Natural killer cell (primary cell): ENCODE measurements at regions not wholly inside any gene's neighbourhood (a gene's known extent, or its start where the extent isn't known, plus 50 kb on each side); places are given as distances from the start of the nearest gene placed in this dataset.

Source experiments
- ATAC-seq, 3 donors: fragments of 150-1000 bp in 2 of 3; fragments of 200-7000 bp in 1 of 3; cut with Tn5 transposase; 1 replicate in 1 of 3; 2 replicates in 2 of 3; pipeline ENCODE4 v1.10.0; 2021; ENCODE audit warnings: mild to moderate bottlenecking in 2 of 3, moderate library complexity in 2 of 3
- DNase-seq, 2 donors: peaks; one replicate each; pipeline versions ENCODE4 v3.0.0 to v3.0.0-alpha.2; 2013 to 2021; ENCODE audit warnings: mixed read lengths in 1 of 2
- H3K27ac ChIP-seq: one replicate; pipeline ENCODE4 v1.5.1; 2013; ENCODE audit warnings: mild to moderate bottlenecking, low read length
- H3K27me3 ChIP-seq: one replicate; pipeline ENCODE4 v1.6.1; 2013; ENCODE audit warnings: low read length; ENCODE audit not compliant: control insufficient read depth, insufficient read depth
- H3K36me3 ChIP-seq: one replicate; pipeline ENCODE4 v1.6.1; 2013; ENCODE audit warnings: low read length; ENCODE audit not compliant: control insufficient read depth, insufficient read depth
- H3K4me1 ChIP-seq: one replicate; pipeline ENCODE4 v1.6.1; 2013; ENCODE audit warnings: low read length; ENCODE audit not compliant: control insufficient read depth, insufficient read depth
- H3K4me3 ChIP-seq: one replicate; pipeline ENCODE4 v1.5.1; 2013; ENCODE audit warnings: low read length
- H3K9me3 ChIP-seq: one replicate; pipeline ENCODE4 v1.6.1; 2013; ENCODE audit warnings: low read length; ENCODE audit not compliant: control insufficient read depth, insufficient read depth
- H3K27ac Mint-ChIP-seq, 2 donors: one replicate each; pipeline ENCODE4 v1.8.0; 2022; ENCODE audit warnings: mild to moderate bottlenecking in 2 of 2, mixed read lengths in 2 of 2, moderate library complexity in 1 of 2
- H3K27me3 Mint-ChIP-seq, 2 donors: one replicate each; pipeline ENCODE4 v1.8.0; 2022; ENCODE audit warnings: low read depth in 2 of 2, mixed read lengths in 2 of 2
- H3K36me3 Mint-ChIP-seq: one replicate; pipeline ENCODE4 v1.8.0; 2022; ENCODE audit warnings: mixed read lengths
- H3K4me1 Mint-ChIP-seq, 2 donors: one replicate each; pipeline ENCODE4 v1.8.0; 2022; ENCODE audit warnings: mixed read lengths in 2 of 2
- H3K4me3 Mint-ChIP-seq: one replicate; pipeline ENCODE4 v1.8.0; 2022; ENCODE audit warnings: mild to moderate bottlenecking, moderate library complexity, mixed read lengths
- H3K9me3 Mint-ChIP-seq, 2 donors: one replicate each; pipeline ENCODE4 v1.8.0; 2022; ENCODE audit warnings: mixed read lengths in 2 of 2
- WGBS: methylation state at CpG from one replicate; pipeline ENCODE4 v1.1.7; 2013; ENCODE audit warnings: missing lambda C conversion rate; ENCODE audit not compliant: insufficient coverage; 5-methylcytosine and 5-hydroxymethylcytosine counted together
- intact Hi-C: fragments of 100-400 bp; cut with micrococcal nuclease; formaldehyde crosslinking; loops from one replicate; pipeline ENCODE4 v1.14.2; 2022
- TF ChIP-seq, protein P1 (sequence below): fragments of 200-600 bp; IDR thresholded peaks from one replicate; pipeline ENCODE4 v1.8.0; 2022; ENCODE audit warnings: antibody characterized with exemption

DNA sequence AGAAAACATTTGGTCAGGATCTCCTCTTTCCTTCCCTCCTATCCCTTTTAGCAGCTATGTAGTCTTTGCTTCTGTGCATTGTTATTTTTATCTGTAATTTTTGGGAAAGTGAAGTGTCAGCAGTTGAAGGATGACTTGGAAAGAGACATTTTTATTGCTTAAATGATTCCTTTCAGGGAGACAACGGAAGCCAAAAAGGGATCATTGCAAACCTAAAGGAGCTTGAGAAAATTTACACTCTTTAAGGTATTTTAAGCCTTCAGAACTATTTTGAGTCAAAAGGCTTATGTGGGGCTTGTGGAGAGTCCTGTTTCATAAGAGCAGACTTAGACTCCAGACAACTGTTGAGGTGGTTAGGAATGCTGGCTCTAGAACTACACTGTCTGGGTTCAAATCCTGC is 281.6 kb downstream of the KIF4B start:
- Histone ChIP-seq H3K4me1 (no peaks in the 10 kb centered on the region), H3K36me3 (no peaks in the 10 kb centered on the region), H3K4me3 (no peak overlapping the region), H3K9me3 (no peaks in the 10 kb centered on the region), H3K27me3 (no peaks in the 10 kb centered on the region), H3K27ac (no peak overlapping the region)
- no peaks in the 10 kb centered on the region for H3K36me3 Mint-ChIP-seq
- H3K4me1 Mint-ChIP-seq = no peaks in the 10 kb centered on the region
- ATAC-seq = no peak
- TF ChIP-seq, protein P1, sequence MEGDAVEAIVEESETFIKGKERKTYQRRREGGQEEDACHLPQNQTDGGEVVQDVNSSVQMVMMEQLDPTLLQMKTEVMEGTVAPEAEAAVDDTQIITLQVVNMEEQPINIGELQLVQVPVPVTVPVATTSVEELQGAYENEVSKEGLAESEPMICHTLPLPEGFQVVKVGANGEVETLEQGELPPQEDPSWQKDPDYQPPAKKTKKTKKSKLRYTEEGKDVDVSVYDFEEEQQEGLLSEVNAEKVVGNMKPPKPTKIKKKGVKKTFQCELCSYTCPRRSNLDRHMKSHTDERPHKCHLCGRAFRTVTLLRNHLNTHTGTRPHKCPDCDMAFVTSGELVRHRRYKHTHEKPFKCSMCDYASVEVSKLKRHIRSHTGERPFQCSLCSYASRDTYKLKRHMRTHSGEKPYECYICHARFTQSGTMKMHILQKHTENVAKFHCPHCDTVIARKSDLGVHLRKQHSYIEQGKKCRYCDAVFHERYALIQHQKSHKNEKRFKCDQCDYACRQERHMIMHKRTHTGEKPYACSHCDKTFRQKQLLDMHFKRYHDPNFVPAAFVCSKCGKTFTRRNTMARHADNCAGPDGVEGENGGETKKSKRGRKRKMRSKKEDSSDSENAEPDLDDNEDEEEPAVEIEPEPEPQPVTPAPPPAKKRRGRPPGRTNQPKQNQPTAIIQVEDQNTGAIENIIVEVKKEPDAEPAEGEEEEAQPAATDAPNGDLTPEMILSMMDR = no peak
- no peaks in the 10 kb centered on the region for H3K27me3 Mint-ChIP-seq
- DNase-seq = no peak
- H3K9me3 Mint-ChIP-seq = peaks cover 2 to 3% of the 10 kb centered on the region in 2 donors
- no peak overlapping the region for H3K27ac Mint-ChIP-seq
- WGBS = 43% methylated on average over 1 of the region's 1 CpG
- H3K4me3 Mint-ChIP-seq = no peak overlapping the region
- intact Hi-C loops = no loop called here

DNA sequence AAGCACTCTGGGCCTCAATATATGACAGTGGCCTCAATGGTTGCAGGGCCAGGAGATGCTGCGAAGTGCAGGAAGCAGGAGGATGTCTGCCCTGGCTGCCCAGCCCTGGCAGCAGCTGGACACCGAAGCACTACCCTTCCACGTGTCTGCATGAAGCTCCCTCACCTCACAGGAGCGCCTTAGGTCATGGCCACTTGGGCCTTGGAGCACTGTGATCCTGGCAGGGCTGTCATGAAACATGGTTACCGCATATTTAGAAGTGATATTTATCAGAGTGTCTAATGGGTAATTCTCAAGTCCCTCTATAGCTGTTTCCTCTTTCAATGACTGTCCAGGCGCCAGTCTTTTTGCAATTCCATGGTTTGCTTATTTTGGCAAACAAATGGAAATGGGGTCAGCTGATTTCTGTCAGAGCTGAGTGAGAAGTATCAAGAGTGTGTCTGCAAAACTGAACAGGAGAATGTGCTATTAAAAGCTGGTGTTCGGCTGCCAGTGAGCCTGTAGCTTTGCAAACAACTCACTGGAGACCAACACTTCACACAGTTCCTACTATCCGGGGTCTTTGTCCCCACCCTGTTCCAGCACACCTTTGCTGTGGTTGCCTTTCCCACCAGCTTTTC is 285.9 kb downstream of the KIF4B start:
- intact Hi-C loops = no loop called here
- DNase-seq (no peak), ATAC-seq (no peak)
- Mint-ChIP-seq H3K27ac (no peak overlapping the region), H3K9me3 (peaks cover 3 to 5% of the 10 kb centered on the region in 2 donors), H3K4me1 (no peaks in the 10 kb centered on the region), H3K36me3 (no peaks in the 10 kb centered on the region), H3K27me3 (no peaks in the 10 kb centered on the region), H3K4me3 (no peak overlapping the region)
- Histone ChIP-seq H3K27me3 (no peaks in the 10 kb centered on the region), H3K9me3 (no peaks in the 10 kb centered on the region), H3K4me1 (no peaks in the 10 kb centered on the region), H3K4me3 (no peak overlapping the region), H3K36me3 (no peaks in the 10 kb centered on the region), H3K27ac (no peak overlapping the region)
- WGBS = 85% methylated on average over 8 of the region's 8 CpGs
- TF ChIP-seq, protein P1 = no peak

DNA sequence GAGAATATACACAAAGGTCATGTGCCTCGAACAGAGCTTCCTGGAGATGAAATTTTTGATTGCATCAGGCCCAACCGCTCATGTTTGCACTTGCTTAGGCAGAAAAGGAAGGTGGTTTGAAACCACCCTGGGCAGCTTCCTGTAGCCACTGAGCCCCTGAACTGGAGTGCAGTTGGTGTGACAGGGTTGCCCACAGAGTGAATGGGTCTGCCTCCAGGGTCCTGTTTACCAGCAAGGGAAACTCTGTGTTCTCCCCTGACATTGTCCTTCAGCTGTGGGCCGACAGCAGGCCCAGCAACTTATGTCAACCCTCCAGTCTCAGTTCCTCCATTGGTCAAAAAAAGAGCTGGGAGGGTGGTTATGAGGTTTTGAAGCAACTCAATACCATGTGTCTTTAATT is 289.6 kb downstream of the KIF4B start:
- DNase-seq = no peak

More for the DNA sequence above, 289.6 kb downstream of the KIF4B start:
- no peaks in the 10 kb centered on the region for H3K4me1 Mint-ChIP-seq
- no peaks in the 10 kb centered on the region for H3K27me3 Mint-ChIP-seq
- no peak overlapping the region for H3K27ac ChIP-seq
- H3K4me3 ChIP-seq = no peak overlapping the region
- H3K9me3 ChIP-seq = no peaks in the 10 kb centered on the region
- no peaks in the 10 kb centered on the region for H3K4me1 ChIP-seq
- no peaks in the 10 kb centered on the region for H3K36me3 ChIP-seq
- H3K36me3 Mint-ChIP-seq = no peaks in the 10 kb centered on the region
- H3K9me3 Mint-ChIP-seq = peaks cover 0 to 3% of the 10 kb centered on the region in 2 donors
- H3K27me3 ChIP-seq = no peaks in the 10 kb centered on the region
- no peak for ATAC-seq
- no peak overlapping the region for H3K4me3 Mint-ChIP-seq
- 25% methylated on average over 3 of the region's 3 CpGs for WGBS
- intact Hi-C loops = no loop called here
- H3K27ac Mint-ChIP-seq = no peak overlapping the region
- TF ChIP-seq, protein P1 = no peak
